ENCODE measurements at regions not wholly inside any gene's neighbourhood (a gene's known extent, or its start where the extent isn't known, plus 50 kb on each side); places are given as distances from the start of the nearest gene placed in this dataset.

GRCh38 chr21:27076025-27076424 is 109.1 kb upstream of the ADAMTS5 start:
- TF ChIP-seq POLR2AphosphoS5 (IDR thresholded peaks at IDR 0.05) (no peak), CTCF (IDR thresholded peaks at IDR 0.05) (no peak)
